SK-N-SH (cell line): ENCODE measurements at regions not wholly inside any gene's neighbourhood (a gene's known extent, or its start where the extent isn't known, plus 50 kb on each side); places are given as distances from the start of the nearest gene placed in this dataset.

Experiments used
- CTCF ChIA-PET: fragments of 300-600, 350-600 bp; formaldehyde crosslinking; extraction: SDS; loops from one replicate; lab custom pipeline; 2021; lab: Yijun Ruan, JAX
- POLR2A ChIA-PET: fragments of 350-600 bp; sonication (Branson Sonifier 250); formaldehyde crosslinking; extraction: SDS; loops from one replicate; lab custom pipeline; 2020; ENCODE audit warnings: antibody characterized with exemption, inconsistent platforms; lab: Yijun Ruan, JAX
- DNase-seq: peaks from one replicate; pipeline ENCODE4 v3.0.0; 2012
- H2AFZ ChIP-seq: fragments of 200-600 bp; sonication (generic); 2 replicates; pipeline ENCODE4 v1.8.1; 2016; ENCODE audit warnings: antibody characterized with exemption, mild to moderate bottlenecking, low read depth
- H3F3A ChIP-seq: fragments of 200-600 bp; sonication (generic); replicated peaks from 2 replicates; pipeline ENCODE3; 2016; ENCODE audit warnings: antibody characterized with exemption, mild to moderate bottlenecking; ENCODE audit not compliant: insufficient read depth
- H3K27ac ChIP-seq, 2 experiments: fragments of 200-500 bp in 1 of 2; fragments of 200-600 bp in 1 of 2; sonication (Bioruptor generic) in 1 of 2; sonication (generic), shearing (Covaris generic) in 1 of 2; 2 replicates each; pipeline versions ENCODE4 v1.5.1 to v1.6.1; 2014 to 2016; ENCODE audit warnings: low read depth in 2 of 2, inconsistent platforms in 1 of 2, low read length in 1 of 2, mild to moderate bottlenecking in 1 of 2, mixed read lengths in 1 of 2
- H3K27me3 ChIP-seq: fragments of 200-600 bp; sonication (generic), shearing (Covaris generic); 2 replicates; pipeline ENCODE4 v1.6.1; 2016; ENCODE audit warnings: mixed run types; ENCODE audit not compliant: insufficient read depth
- H3K36me3 ChIP-seq, 2 experiments: fragments of 200-500 bp in 1 of 2; fragments of 200-600 bp in 1 of 2; sonication (Bioruptor generic) in 1 of 2; sonication (generic) in 1 of 2; replicated peaks in 1 of 2; 2 replicates each; pipeline versions ENCODE3 to v1.5.1; 2014 to 2016; ENCODE audit warnings: low read length in 1 of 2, mild to moderate bottlenecking in 1 of 2; ENCODE audit not compliant: insufficient read depth in 2 of 2, control insufficient read depth in 1 of 2
- H3K4me1 ChIP-seq, 2 experiments: fragments of 200-500 bp in 1 of 2; fragments of 200-600 bp in 1 of 2; sonication (Bioruptor generic) in 1 of 2; sonication (generic), shearing (Covaris generic) in 1 of 2; 2 replicates each; pipeline versions ENCODE4 v1.5.1 to v1.6.1; 2014 to 2016; ENCODE audit warnings: low read depth in 1 of 2, low read length in 1 of 2, mixed run types in 1 of 2; ENCODE audit not compliant: insufficient read depth in 2 of 2, control insufficient read depth in 1 of 2
- H3K4me2 ChIP-seq: fragments of 200-600 bp; sonication (generic), shearing (Covaris generic); 2 replicates; pipeline ENCODE4 v1.6.1; 2017; ENCODE audit warnings: mixed run types
- H3K4me3 ChIP-seq, 2 experiments: fragments of 200-500 bp in 1 of 2; fragments of 200-600 bp in 1 of 2; sonication (Bioruptor generic) in 1 of 2; sonication (generic), shearing (Covaris generic) in 1 of 2; 2 replicates each; pipeline versions ENCODE4 v1.5.1 to v1.8.1; 2014 to 2016; ENCODE audit warnings: low read depth in 2 of 2, inconsistent platforms in 1 of 2, low read length in 1 of 2, mild to moderate bottlenecking in 1 of 2, mixed read lengths in 1 of 2, moderate library complexity in 1 of 2
- H3K79me2 ChIP-seq: fragments of 200-600 bp; sonication (generic); 2 replicates; pipeline ENCODE4 v1.8.1; 2017; ENCODE audit warnings: mild to moderate bottlenecking; ENCODE audit not compliant: insufficient read depth
- H3K9ac ChIP-seq: fragments of 200-600 bp; sonication (generic); 2 replicates; pipeline ENCODE4 v1.6.1; 2017; ENCODE audit warnings: mixed run types
- H3K9me2 ChIP-seq: fragments of 200-600 bp; sonication (generic); 2 replicates; pipeline ENCODE4 v1.6.1; 2017; ENCODE audit warnings: mixed run types
- H3K9me3 ChIP-seq: fragments of 200-600 bp; sonication (generic); 2 replicates; pipeline ENCODE4 v1.6.1; 2017; ENCODE audit warnings: mixed run types, mild to moderate bottlenecking, moderate library complexity
- H4K20me1 ChIP-seq: fragments of 200-600 bp; sonication (generic); 2 replicates; pipeline ENCODE4 v1.6.1; 2017; ENCODE audit warnings: mild to moderate bottlenecking, mixed run types; ENCODE audit not compliant: insufficient read depth
- ELF1 ChIP-seq: IDR thresholded peaks from 2 replicates; pipeline ENCODE4 v1.4.0; 2012
- EP300 ChIP-seq, 2 experiments: IDR thresholded peaks; 2 replicates each; pipeline versions ENCODE4 v1.4.0 to v1.6.1; 2012; ENCODE audit warnings: borderline replicate concordance in 1 of 2, low read depth in 1 of 2, low read length in 1 of 2
- EZH2phosphoT487 ChIP-seq: fragments of 200-600 bp; sonication (generic); IDR thresholded peaks from 2 replicates; pipeline ENCODE4 v1.6.1; 2017; ENCODE audit warnings: low read depth, mixed run types, mild to moderate bottlenecking, antibody characterized with exemption, moderate library complexity, borderline replicate concordance
- FOXJ3 ChIP-seq: sonication (generic); formaldehyde crosslinking; IDR thresholded peaks from 2 replicates; pipeline ENCODE4 v1.5.1; 2020; ENCODE audit warnings: mild to moderate bottlenecking, missing genetic modification reagents
- FOXM1 ChIP-seq: IDR thresholded peaks from 2 replicates; pipeline ENCODE4 v1.4.0; 2012; ENCODE audit warnings: low read depth, mild to moderate bottlenecking
- MEF2A ChIP-seq: IDR thresholded peaks from 2 replicates; pipeline ENCODE4 v1.4.0; 2012; ENCODE audit warnings: low read depth, borderline replicate concordance
- MXI1 ChIP-seq: IDR thresholded peaks from 2 replicates; pipeline ENCODE4 v1.6.1; 2012; ENCODE audit warnings: mild to moderate bottlenecking, low read depth, low read length, improper control_type of control experiment
- RAD21 ChIP-seq: IDR thresholded peaks from 2 replicates; pipeline ENCODE4 v1.6.1; 2012; ENCODE audit warnings: mild to moderate bottlenecking, low read length
- RCOR1 ChIP-seq: fragments of 150-350 bp; IDR thresholded peaks from 2 replicates; pipeline ENCODE4 v1.6.1; 2017; ENCODE audit warnings: antibody characterized with exemption, low read length
- RFX5 ChIP-seq: IDR thresholded peaks from 2 replicates; pipeline ENCODE4 v1.6.1; 2012; ENCODE audit warnings: mild to moderate bottlenecking, improper control_type of control experiment, low read length
- RXRA ChIP-seq: IDR thresholded peaks from 2 replicates; pipeline ENCODE4 v1.4.0; 2012; ENCODE audit warnings: low read depth, mild to moderate bottlenecking, borderline replicate concordance
- SIN3A ChIP-seq: IDR thresholded peaks from 2 replicates; pipeline ENCODE4 v1.6.1; 2012; ENCODE audit warnings: low read depth, mild to moderate bottlenecking, low read length, moderate library complexity, borderline replicate concordance
- TEAD4 ChIP-seq: IDR thresholded peaks from 2 replicates; pipeline ENCODE4 v1.4.0; 2012; ENCODE audit warnings: mild to moderate bottlenecking, borderline replicate concordance; ENCODE audit not compliant: insufficient read depth
- YY1 ChIP-seq: IDR thresholded peaks from 2 replicates; pipeline ENCODE4 v1.4.0; 2012; ENCODE audit warnings: low read depth, mild to moderate bottlenecking
- WGBS: methylation state at CpG from one replicate; pipeline ENCODE4 v1.1.6; 2017; ENCODE audit warnings: low lambda C conversion rate; 5-methylcytosine and 5-hydroxymethylcytosine counted together
- TF ChIP-seq, protein P1 (sequence below): fragments of 150-350 bp; IDR thresholded peaks from 2 replicates; pipeline ENCODE4 v1.6.1; 2017; ENCODE audit warnings: antibody characterized with exemption, low read length, low read depth, borderline replicate concordance
- TF ChIP-seq, protein P2 (sequence below): IDR thresholded peaks from 2 replicates; pipeline ENCODE4 v1.4.0; 2012; ENCODE audit warnings: low read depth, borderline replicate concordance
- TF ChIP-seq, protein P3 (sequence below): fragments of 200-600 bp; sonication (generic); IDR thresholded peaks from 2 replicates; pipeline ENCODE4 v1.6.1; 2017; ENCODE audit warnings: antibody characterized with exemption, mild to moderate bottlenecking, moderate library complexity

DNA sequence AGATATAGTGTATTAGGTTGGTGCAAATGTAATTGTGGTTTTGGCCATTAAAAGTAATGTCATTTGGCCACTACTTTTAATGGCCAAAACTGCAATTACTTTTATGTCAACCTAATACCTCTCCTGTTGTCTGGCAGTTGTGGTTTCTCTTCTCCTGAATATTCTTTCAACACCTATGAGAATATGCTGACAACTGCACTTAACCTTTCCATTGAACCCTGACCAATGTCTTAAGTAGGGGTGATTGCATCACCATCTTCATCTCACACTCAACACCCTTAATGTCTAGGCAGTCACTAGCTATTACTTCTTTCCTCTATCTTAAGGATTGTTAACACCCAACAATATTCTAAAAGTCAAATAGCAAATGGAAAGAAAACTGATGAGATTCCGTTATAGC lies 200.5 kb upstream of the HSF2 start:
- H3K9me3 ChIP-seq = no peaks in the 10 kb centered on the region
- no peaks in the 10 kb centered on the region for H3K27me3 ChIP-seq
- H2AFZ ChIP-seq = no peak overlapping the region
- no peaks in the 10 kb centered on the region for H3K4me1 ChIP-seq
- no peaks in the 10 kb centered on the region for H3K79me2 ChIP-seq
- no peaks in the 10 kb centered on the region for H3F3A ChIP-seq
- H4K20me1 ChIP-seq = no peaks in the 10 kb centered on the region
- no peaks in the 10 kb centered on the region for H3K9me2 ChIP-seq
- no peak overlapping the region for H3K4me3 ChIP-seq
- WGBS = 54% methylated on average over 1 of the region's 1 CpG
- no peak overlapping the region for H3K27ac ChIP-seq
- no peak overlapping the region for H3K4me2 ChIP-seq
- CTCF ChIA-PET = interaction anchor here (0.5 kb wide), 1 partner anchor 266 kb away, joined by 3 read pairs; no protein-coding TSS in a partner anchor
- no peak overlapping the region for H3K9ac ChIP-seq
- TF ChIP-seq, protein P1, sequence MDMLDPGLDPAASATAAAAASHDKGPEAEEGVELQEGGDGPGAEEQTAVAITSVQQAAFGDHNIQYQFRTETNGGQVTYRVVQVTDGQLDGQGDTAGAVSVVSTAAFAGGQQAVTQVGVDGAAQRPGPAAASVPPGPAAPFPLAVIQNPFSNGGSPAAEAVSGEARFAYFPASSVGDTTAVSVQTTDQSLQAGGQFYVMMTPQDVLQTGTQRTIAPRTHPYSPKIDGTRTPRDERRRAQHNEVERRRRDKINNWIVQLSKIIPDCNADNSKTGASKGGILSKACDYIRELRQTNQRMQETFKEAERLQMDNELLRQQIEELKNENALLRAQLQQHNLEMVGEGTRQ = no peak
- no peak for DNase-seq
- no peaks in the 10 kb centered on the region for H3K36me3 ChIP-seq
- POLR2A ChIA-PET = no interaction called here

DNA sequence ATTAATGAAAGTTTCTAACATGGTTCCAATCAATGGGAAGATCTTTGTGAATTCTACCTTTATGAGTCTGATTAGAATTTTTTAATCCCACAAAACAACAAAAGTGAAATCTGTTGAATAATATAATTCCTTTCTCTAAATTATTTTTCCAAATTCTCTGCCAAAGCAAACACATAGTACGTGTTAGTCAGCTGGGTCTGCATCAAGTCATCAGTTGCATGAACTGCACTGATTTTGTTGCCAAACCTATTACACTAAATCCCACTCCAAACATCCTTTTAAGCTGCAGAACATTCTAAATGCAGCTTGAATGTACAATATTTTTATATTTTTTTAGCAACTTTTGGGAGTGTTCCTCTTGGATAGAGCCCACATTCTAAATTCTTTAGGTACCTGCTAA lies 199.0 kb upstream of the HSF2 start:
- TF ChIP-seq, protein P1 = no peak
- TF ChIP-seq EP300 (IDR thresholded peaks at IDR 0.05; ENCODE audit: borderline replicate concordance in 1 of 2, low read depth in 1 of 2, low read length in 1 of 2) (no peak), FOXJ3 (CRISPR knock-in tag) (no peak), SIN3A (no peak), YY1 (no peak), RAD21 (no peak), ELF1 (no peak), RXRA (no peak), RFX5 (no peak), FOXM1 (no peak), MXI1 (no peak), MEF2A (no peak), TEAD4 (no peak), EZH2phosphoT487 (no peak), RCOR1 (no peak)
- TF ChIP-seq, protein P2, sequence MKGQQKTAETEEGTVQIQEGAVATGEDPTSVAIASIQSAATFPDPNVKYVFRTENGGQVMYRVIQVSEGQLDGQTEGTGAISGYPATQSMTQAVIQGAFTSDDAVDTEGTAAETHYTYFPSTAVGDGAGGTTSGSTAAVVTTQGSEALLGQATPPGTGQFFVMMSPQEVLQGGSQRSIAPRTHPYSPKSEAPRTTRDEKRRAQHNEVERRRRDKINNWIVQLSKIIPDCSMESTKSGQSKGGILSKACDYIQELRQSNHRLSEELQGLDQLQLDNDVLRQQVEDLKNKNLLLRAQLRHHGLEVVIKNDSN = no peak
- TF ChIP-seq, protein P3, sequence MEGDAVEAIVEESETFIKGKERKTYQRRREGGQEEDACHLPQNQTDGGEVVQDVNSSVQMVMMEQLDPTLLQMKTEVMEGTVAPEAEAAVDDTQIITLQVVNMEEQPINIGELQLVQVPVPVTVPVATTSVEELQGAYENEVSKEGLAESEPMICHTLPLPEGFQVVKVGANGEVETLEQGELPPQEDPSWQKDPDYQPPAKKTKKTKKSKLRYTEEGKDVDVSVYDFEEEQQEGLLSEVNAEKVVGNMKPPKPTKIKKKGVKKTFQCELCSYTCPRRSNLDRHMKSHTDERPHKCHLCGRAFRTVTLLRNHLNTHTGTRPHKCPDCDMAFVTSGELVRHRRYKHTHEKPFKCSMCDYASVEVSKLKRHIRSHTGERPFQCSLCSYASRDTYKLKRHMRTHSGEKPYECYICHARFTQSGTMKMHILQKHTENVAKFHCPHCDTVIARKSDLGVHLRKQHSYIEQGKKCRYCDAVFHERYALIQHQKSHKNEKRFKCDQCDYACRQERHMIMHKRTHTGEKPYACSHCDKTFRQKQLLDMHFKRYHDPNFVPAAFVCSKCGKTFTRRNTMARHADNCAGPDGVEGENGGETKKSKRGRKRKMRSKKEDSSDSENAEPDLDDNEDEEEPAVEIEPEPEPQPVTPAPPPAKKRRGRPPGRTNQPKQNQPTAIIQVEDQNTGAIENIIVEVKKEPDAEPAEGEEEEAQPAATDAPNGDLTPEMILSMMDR = no peak
- TF ChIP-seq, all 33 proteins: peak for 0
- WGBS = 29% methylated on average over 1 of the region's 1 CpG

More for the DNA sequence above, 199.0 kb upstream of the HSF2 start:
- Histone ChIP-seq H3K4me2 (no peak overlapping the region), H3K27me3 (no peaks in the 10 kb centered on the region), H3K9me2 (no peaks in the 10 kb centered on the region), H3F3A (no peaks in the 10 kb centered on the region), H2AFZ (no peak overlapping the region), H3K4me1 (no peaks in the 10 kb centered on the region), H4K20me1 (no peaks in the 10 kb centered on the region), H3K27ac (no peak overlapping the region), H3K9me3 (no peaks in the 10 kb centered on the region), H3K36me3 (no peaks in the 10 kb centered on the region), H3K79me2 (no peaks in the 10 kb centered on the region), H3K9ac (no peak overlapping the region), H3K4me3 (no peak overlapping the region)
- ChIA-PET POLR2A (no interaction called here), CTCF (interaction anchor here (1.4 kb wide), 1 partner anchor 16 kb away, joined by 3 read pairs; no protein-coding TSS in a partner anchor)
- no peak for DNase-seq
